DOHH2 (cell line): ENCODE measurements at regions not wholly inside any gene's neighbourhood (a gene's known extent, or its start where the extent isn't known, plus 50 kb on each side); places are given as distances from the start of the nearest gene placed in this dataset.

ENCODE experiments used
- CTCF ChIP-seq: fragments of 200-600 bp; sonication (generic); IDR thresholded peaks from one replicate; pipeline ENCODE4 v1.5.1; 2014; ENCODE audit warnings: antibody characterized with exemption, mild to moderate bottlenecking, low read depth, low read length; ENCODE audit not compliant: poor library complexity, severe bottlenecking
- EZH2phosphoT487 ChIP-seq: fragments of 200-600 bp; sonication (generic); IDR thresholded peaks from 2 replicates; pipeline ENCODE4 v1.6.1; 2017; ENCODE audit warnings: borderline replicate concordance, mild to moderate bottlenecking, antibody characterized with exemption, low read length, moderate library complexity, mixed read lengths

- no peak for TF ChIP-seq EZH2phosphoT487
- no peak for TF ChIP-seq CTCF
These were observed 865.7 kb downstream of the EPHA3 start for GRCh38 chr3:89973156-89973555.
